ENCODE measurements at regions not wholly inside any gene's neighbourhood (a gene's known extent, or its start where the extent isn't known, plus 50 kb on each side); places are given as distances from the start of the nearest gene placed in this dataset.

DNA sequence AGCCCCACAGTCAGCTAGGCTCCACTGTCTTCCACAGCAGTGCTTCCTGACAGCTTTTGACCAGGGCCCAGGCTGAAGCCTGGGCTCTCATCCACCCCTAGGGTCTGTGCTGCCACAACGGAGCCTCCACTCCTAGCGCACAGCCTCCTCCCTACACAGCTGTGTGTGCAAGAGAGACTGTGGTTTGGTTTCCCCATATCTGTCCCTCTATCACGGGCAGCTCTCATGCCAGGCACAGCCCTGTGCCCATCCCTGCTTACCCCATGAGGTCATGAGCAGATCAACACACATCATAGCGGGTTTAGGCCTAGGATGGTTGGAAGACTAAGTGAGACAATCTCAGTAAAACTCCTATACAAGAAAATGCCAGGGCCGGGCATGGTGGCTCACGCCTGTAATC is 61.7 kb upstream of the PLXNA4 start:
- H3F3A ChIP-seq (replicated peaks; ENCODE audit: low read depth): no peaks in the 10 kb centered on the region
- no peaks in the 10 kb centered on the region for H4K20me1 ChIP-seq (replicated peaks; ENCODE audit: insufficient read depth)
- H3K4me3 ChIP-seq: no peak overlapping the region
- TF ChIP-seq, protein P1, sequence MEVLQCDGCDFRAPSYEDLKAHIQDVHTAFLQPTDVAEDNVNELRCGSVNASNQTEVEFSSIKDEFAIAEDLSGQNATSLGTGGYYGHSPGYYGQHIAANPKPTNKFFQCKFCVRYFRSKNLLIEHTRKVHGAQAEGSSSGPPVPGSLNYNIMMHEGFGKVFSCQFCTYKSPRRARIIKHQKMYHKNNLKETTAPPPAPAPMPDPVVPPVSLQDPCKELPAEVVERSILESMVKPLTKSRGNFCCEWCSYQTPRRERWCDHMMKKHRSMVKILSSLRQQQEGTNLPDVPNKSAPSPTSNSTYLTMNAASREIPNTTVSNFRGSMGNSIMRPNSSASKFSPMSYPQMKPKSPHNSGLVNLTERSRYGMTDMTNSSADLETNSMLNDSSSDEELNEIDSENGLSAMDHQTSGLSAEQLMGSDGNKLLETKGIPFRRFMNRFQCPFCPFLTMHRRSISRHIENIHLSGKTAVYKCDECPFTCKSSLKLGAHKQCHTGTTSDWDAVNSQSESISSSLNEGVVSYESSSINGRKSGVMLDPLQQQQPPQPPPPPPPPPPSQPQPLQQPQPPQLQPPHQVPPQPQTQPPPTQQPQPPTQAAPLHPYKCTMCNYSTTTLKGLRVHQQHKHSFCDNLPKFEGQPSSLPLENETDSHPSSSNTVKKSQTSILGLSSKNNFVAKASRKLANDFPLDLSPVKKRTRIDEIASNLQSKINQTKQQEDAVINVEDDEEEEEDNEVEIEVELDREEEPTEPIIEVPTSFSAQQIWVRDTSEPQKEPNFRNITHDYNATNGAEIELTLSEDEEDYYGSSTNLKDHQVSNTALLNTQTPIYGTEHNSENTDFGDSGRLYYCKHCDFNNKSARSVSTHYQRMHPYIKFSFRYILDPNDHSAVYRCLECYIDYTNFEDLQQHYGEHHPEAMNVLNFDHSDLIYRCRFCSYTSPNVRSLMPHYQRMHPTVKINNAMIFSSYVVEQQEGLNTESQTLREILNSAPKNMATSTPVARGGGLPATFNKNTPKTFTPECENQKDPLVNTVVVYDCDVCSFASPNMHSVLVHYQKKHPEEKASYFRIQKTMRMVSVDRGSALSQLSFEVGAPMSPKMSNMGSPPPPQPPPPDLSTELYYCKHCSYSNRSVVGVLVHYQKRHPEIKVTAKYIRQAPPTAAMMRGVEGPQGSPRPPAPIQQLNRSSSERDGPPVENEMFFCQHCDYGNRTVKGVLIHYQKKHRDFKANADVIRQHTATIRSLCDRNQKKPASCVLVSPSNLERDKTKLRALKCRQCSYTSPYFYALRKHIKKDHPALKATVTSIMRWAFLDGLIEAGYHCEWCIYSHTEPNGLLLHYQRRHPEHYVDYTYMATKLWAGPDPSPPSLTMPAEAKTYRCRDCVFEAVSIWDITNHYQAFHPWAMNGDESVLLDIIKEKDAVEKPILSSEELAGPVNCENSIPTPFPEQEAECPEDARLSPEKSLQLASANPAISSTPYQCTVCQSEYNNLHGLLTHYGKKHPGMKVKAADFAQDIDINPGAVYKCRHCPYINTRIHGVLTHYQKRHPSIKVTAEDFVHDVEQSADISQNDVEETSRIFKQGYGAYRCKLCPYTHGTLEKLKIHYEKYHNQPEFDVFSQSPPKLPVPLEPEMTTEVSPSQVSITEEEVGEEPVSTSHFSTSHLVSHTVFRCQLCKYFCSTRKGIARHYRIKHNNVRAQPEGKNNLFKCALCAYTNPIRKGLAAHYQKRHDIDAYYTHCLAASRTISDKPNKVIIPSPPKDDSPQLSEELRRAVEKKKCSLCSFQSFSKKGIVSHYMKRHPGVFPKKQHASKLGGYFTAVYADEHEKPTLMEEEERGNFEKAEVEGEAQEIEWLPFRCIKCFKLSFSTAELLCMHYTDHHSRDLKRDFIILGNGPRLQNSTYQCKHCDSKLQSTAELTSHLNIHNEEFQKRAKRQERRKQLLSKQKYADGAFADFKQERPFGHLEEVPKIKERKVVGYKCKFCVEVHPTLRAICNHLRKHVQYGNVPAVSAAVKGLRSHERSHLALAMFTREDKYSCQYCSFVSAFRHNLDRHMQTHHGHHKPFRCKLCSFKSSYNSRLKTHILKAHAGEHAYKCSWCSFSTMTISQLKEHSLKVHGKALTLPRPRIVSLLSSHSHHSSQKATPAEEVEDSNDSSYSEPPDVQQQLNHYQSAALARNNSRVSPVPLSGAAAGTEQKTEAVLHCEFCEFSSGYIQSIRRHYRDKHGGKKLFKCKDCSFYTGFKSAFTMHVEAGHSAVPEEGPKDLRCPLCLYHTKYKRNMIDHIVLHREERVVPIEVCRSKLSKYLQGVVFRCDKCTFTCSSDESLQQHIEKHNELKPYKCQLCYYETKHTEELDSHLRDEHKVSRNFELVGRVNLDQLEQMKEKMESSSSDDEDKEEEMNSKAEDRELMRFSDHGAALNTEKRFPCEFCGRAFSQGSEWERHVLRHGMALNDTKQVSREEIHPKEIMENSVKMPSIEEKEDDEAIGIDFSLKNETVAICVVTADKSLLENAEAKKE (CRISPR knock-in tag; IDR thresholded peaks at IDR 0.05): no peak
- TF ChIP-seq EZH2 (IDR thresholded peaks at IDR 0.05; ENCODE audit: low read depth, unreplicated experiment) (no peak), ZNF331 (CRISPR knock-in tag; IDR thresholded peaks at IDR 0.05; ENCODE audit: low read depth) (no peak), CREB1 (CRISPR knock-in tag; IDR thresholded peaks at IDR 0.05; ENCODE audit: low read depth) (no peak), POLR2AphosphoS5 (IDR thresholded peaks at IDR 0.05; ENCODE audit: low read depth) (no peak), NANOG (IDR thresholded peaks at IDR 0.05; ENCODE audit: borderline replicate concordance) (no peak), EZH2phosphoT487 (IDR thresholded peaks at IDR 0.05; ENCODE audit: unreplicated experiment) (no peak), JUNB (IDR thresholded peaks at IDR 0.05; ENCODE audit: unreplicated experiment) (no peak), ZNF114 (CRISPR knock-in tag; IDR thresholded peaks at IDR 0.05) (no peak), STAT1 (IDR thresholded peaks at IDR 0.05; ENCODE audit: unreplicated experiment) (no peak)
- TF ChIP-seq, protein P2, sequence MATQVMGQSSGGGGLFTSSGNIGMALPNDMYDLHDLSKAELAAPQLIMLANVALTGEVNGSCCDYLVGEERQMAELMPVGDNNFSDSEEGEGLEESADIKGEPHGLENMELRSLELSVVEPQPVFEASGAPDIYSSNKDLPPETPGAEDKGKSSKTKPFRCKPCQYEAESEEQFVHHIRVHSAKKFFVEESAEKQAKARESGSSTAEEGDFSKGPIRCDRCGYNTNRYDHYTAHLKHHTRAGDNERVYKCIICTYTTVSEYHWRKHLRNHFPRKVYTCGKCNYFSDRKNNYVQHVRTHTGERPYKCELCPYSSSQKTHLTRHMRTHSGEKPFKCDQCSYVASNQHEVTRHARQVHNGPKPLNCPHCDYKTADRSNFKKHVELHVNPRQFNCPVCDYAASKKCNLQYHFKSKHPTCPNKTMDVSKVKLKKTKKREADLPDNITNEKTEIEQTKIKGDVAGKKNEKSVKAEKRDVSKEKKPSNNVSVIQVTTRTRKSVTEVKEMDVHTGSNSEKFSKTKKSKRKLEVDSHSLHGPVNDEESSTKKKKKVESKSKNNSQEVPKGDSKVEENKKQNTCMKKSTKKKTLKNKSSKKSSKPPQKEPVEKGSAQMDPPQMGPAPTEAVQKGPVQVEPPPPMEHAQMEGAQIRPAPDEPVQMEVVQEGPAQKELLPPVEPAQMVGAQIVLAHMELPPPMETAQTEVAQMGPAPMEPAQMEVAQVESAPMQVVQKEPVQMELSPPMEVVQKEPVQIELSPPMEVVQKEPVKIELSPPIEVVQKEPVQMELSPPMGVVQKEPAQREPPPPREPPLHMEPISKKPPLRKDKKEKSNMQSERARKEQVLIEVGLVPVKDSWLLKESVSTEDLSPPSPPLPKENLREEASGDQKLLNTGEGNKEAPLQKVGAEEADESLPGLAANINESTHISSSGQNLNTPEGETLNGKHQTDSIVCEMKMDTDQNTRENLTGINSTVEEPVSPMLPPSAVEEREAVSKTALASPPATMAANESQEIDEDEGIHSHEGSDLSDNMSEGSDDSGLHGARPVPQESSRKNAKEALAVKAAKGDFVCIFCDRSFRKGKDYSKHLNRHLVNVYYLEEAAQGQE (IDR thresholded peaks at IDR 0.05; ENCODE audit: unreplicated experiment): no peak
- TF ChIP-seq, protein P3, sequence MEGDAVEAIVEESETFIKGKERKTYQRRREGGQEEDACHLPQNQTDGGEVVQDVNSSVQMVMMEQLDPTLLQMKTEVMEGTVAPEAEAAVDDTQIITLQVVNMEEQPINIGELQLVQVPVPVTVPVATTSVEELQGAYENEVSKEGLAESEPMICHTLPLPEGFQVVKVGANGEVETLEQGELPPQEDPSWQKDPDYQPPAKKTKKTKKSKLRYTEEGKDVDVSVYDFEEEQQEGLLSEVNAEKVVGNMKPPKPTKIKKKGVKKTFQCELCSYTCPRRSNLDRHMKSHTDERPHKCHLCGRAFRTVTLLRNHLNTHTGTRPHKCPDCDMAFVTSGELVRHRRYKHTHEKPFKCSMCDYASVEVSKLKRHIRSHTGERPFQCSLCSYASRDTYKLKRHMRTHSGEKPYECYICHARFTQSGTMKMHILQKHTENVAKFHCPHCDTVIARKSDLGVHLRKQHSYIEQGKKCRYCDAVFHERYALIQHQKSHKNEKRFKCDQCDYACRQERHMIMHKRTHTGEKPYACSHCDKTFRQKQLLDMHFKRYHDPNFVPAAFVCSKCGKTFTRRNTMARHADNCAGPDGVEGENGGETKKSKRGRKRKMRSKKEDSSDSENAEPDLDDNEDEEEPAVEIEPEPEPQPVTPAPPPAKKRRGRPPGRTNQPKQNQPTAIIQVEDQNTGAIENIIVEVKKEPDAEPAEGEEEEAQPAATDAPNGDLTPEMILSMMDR (conservative IDR thresholded peaks at IDR 0.05; ENCODE audit: low read depth in 2 of 2): no peak
- TF ChIP-seq, protein P4, sequence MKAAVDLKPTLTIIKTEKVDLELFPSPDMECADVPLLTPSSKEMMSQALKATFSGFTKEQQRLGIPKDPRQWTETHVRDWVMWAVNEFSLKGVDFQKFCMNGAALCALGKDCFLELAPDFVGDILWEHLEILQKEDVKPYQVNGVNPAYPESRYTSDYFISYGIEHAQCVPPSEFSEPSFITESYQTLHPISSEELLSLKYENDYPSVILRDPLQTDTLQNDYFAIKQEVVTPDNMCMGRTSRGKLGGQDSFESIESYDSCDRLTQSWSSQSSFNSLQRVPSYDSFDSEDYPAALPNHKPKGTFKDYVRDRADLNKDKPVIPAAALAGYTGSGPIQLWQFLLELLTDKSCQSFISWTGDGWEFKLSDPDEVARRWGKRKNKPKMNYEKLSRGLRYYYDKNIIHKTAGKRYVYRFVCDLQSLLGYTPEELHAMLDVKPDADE (IDR thresholded peaks at IDR 0.05): no peak
- H3K4me2 ChIP-seq: no peak overlapping the region
- H3K27me3 ChIP-seq (ENCODE audit: insufficient read depth): peaks cover 16% of the 10 kb centered on the region; the same call in 1 of the 2 replicates
- peaks cover 6% of the 10 kb centered on the region for H3K27me3 Mint-ChIP-seq (ENCODE audit: insufficient read depth, low read depth, poor library complexity)
- no peaks in the 10 kb centered on the region; the same call in 2 of the 3 replicates for H3K36me3 Mint-ChIP-seq (ENCODE audit: low read depth)
- ATAC-seq: no peak
- no peaks in the 10 kb centered on the region for H3K9me3 Mint-ChIP-seq
- 0 out of 2 replicates have a peak, but pooled peaks cover 4% of the 10 kb centered on the region for H3K9me2 ChIP-seq (ENCODE audit: insufficient read depth)
- no peak overlapping the region for H3K4me3 Mint-ChIP-seq
- H3K27ac ChIP-seq (ENCODE audit: low read depth): no peak overlapping the region
- H2AFZ ChIP-seq: no peak overlapping the region
- H3K4me1 Mint-ChIP-seq: peaks cover 29% of the 10 kb centered on the region
- peaks cover 6% of the 10 kb centered on the region; the same call in 1 of the 2 replicates for H3K4me1 ChIP-seq (ENCODE audit: insufficient read depth)
- no peak overlapping the region for H3K27ac Mint-ChIP-seq
- DNase-seq (ENCODE audit: low spot score): no peak
- H3K36me3 ChIP-seq (ENCODE audit: insufficient read depth): no peaks in the 10 kb centered on the region
- no peaks in the 10 kb centered on the region for H3K79me2 ChIP-seq (replicated peaks; ENCODE audit: insufficient read depth)

All from GM23338 (cell line).